GM18873 (cell line): ENCODE measurements at regions not wholly inside any gene's neighbourhood (a gene's known extent, or its start where the extent isn't known, plus 50 kb on each side); places are given as distances from the start of the nearest gene placed in this dataset.

ENCODE experiments used
- ATAC-seq: cut with Tn5 transposase; IDR thresholded peaks from one replicate; pipeline ENCODE4 v1.9.1; 2021; ENCODE audit warnings: mild to moderate bottlenecking, moderate library complexity, moderate number of reproducible peaks; ENCODE audit not compliant: unreplicated experiment, low FRiP score

- ATAC-seq, result no peak
Measured at GRCh38 chr20:52294106-52294628, 102.6 kb upstream of the ZFP64 start.

- ATAC-seq, result no peak
Measured at GRCh38 chr20:52291109-52291508, 99.5 kb upstream of the ZFP64 start.

- ATAC-seq, result no peak
Measured at GRCh38 chr20:52290569-52290968, 99.0 kb upstream of the ZFP64 start.

- ATAC-seq, result no peak
Measured at GRCh38 chr20:52289956-52290565, 98.5 kb upstream of the ZFP64 start.

GRCh38 chr20:52280407-52280806 lies 88.8 kb upstream of the ZFP64 start:
- no peak for ATAC-seq

GRCh38 chr20:52279706-52280105 lies 88.1 kb upstream of the ZFP64 start:
- ATAC-seq, result no peak

GRCh38 chr20:52275181-52275691 lies 83.7 kb upstream of the ZFP64 start:
- ATAC-seq, result no peak

- ATAC-seq, result no peak
Measured at GRCh38 chr20:52270696-52271095, 79.1 kb upstream of the ZFP64 start.

GRCh38 chr20:52270001-52270606 lies 78.5 kb upstream of the ZFP64 start:
- no peak for ATAC-seq

GRCh38 chr20:52269321-52269720 lies 77.7 kb upstream of the ZFP64 start:
- ATAC-seq, result no peak

- no peak for ATAC-seq
Measured at GRCh38 chr20:52268184-52268749, 76.7 kb upstream of the ZFP64 start.

GRCh38 chr20:52267418-52267817 lies 75.8 kb upstream of the ZFP64 start:
- ATAC-seq, result no peak

GRCh38 chr20:52263757-52264156 lies 72.2 kb upstream of the ZFP64 start:
- no peak for ATAC-seq

GRCh38 chr20:52261792-52262191 lies 70.2 kb upstream of the ZFP64 start:
- ATAC-seq, result no peak

- ATAC-seq, result no peak
Measured at GRCh38 chr20:52259295-52259694, 67.7 kb upstream of the ZFP64 start.

- ATAC-seq, result no peak
Measured at GRCh38 chr20:52256454-52256853, 64.9 kb upstream of the ZFP64 start.

- ATAC-seq, result no peak
Measured at GRCh38 chr20:52252664-52253063, 61.1 kb upstream of the ZFP64 start.

- ATAC-seq, result no peak
Measured at GRCh38 chr20:52251827-52252226, 60.2 kb upstream of the ZFP64 start.

GRCh38 chr20:52251136-52251700 lies 59.6 kb upstream of the ZFP64 start:
- no peak for ATAC-seq

- no peak for ATAC-seq
Measured at GRCh38 chr20:52247548-52247947, 56.0 kb upstream of the ZFP64 start.

GRCh38 chr20:52246366-52246765 lies 54.8 kb upstream of the ZFP64 start:
- no peak for ATAC-seq
